ENCODE measurements at regions not wholly inside any gene's neighbourhood (a gene's known extent, or its start where the extent isn't known, plus 50 kb on each side); places are given as distances from the start of the nearest gene placed in this dataset.

DNA sequence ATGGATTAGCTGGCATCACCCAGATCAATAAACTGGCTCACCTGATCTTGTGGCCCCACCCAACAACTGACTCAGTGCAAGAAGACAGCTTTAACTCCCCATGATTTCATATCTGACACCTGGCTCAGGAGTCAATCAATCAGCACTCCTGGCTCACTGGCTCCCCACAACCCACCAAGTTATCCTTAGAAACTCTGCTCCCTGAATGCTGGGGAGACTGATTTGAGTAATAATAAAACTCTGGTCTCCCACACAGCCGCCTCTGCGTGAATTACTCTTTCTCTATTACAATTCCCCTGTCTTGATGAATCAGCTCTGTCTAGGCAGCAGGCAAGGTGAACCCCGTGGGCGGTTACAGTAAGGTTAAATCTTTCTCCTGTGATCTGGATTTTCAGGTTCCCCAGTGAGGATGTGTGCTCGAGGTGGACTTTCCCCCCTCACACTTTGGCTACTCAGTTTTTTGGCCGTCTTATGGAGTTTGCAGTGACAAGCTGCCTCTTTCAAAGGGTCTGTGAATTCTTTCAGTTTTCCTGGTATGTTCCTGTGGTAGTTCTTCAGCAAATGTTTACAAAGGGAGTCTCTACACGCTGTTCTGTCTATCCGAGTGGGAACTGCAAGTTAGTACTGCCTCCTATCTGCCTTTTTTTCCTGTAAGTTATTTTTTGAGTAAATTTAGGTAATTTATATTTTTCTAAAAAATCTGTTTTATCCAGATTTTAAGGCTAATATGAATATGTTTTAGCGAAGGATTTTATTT is 500.2 kb upstream of the NUDT12 start:
- WGBS (ENCODE audit: extremely low coverage, insufficient coverage, low lambda C conversion rate): no CpG with 5 or more reads among the region's 9 CpGs
- Histone ChIP-seq H3K23ac (ENCODE audit: low read length) (no peak overlapping the region), H2AK5ac (ENCODE audit: low read length) (no peak overlapping the region), H2BK5ac (ENCODE audit: low read length) (no peak overlapping the region), H2BK15ac (replicated peaks; ENCODE audit: low read depth) (no peak overlapping the region), H3K18ac (ENCODE audit: low read length) (peak overlapping the region; percentile 3), H3K56ac (ENCODE audit: low read length) (peak overlapping the region; percentile 5), H4K5ac (ENCODE audit: low read length) (no peak overlapping the region), H2BK120ac (ENCODE audit: low read depth, low read length) (no peak overlapping the region), H3K79me2 (ENCODE audit: control insufficient read depth, insufficient read depth, low read length) (no peaks in the 10 kb centered on the region), H3K4me2 (ENCODE audit: low read length) (no peak overlapping the region), H3K4me1 (ENCODE audit: control insufficient read depth, low read depth, low read length) (no peaks in the 10 kb centered on the region), H3K79me1 (ENCODE audit: low read length) (no peaks in the 10 kb centered on the region), H3K27ac (ENCODE audit: low read depth, low read length) (no peak overlapping the region), H3K36me3 (ENCODE audit: control insufficient read depth, insufficient read depth, low read length) (no peaks in the 10 kb centered on the region), H3K4me3 (ENCODE audit: low read length) (no peak overlapping the region), H4K8ac (ENCODE audit: low read depth, low read length) (no peak overlapping the region), H3K27me3 (ENCODE audit: insufficient read depth, low read length, poor library complexity) (no peaks in the 10 kb centered on the region), H3K4ac (ENCODE audit: low read depth, low read length) (peak overlapping the region; percentile 59), H3K9ac (ENCODE audit: low read length) (no peak overlapping the region)
- no peak for DNase-seq

DNA sequence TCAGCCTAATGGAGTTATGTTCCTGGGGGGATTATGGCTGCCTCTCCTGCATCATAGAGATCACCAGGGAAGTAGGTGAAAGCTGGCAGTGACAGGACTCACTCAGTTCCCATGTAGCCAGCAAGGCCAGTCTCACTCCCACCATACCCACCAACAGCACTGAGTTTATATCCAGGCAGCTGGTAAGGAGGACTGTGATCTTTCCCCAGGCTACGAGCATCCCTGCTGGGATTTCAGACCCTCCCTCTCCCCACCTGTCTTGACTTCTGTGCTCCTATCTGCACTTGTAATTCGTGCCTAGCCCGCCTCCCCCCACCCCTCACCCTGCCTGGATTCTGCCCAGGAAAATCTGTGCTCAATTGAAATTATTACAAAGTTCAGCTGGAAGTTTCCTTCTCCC is 499.1 kb upstream of the NUDT12 start:
- Histone ChIP-seq H3K18ac (ENCODE audit: low read length) (no peak overlapping the region), H4K5ac (ENCODE audit: low read length) (no peak overlapping the region), H3K27ac (ENCODE audit: low read depth, low read length) (no peak overlapping the region), H3K4me3 (ENCODE audit: low read length) (no peak overlapping the region), H3K9ac (ENCODE audit: low read length) (no peak overlapping the region), H3K36me3 (ENCODE audit: control insufficient read depth, insufficient read depth, low read length) (no peaks in the 10 kb centered on the region), H3K4me2 (ENCODE audit: low read length) (no peak overlapping the region), H3K4ac (ENCODE audit: low read depth, low read length) (no peak overlapping the region), H2BK5ac (ENCODE audit: low read length) (no peak overlapping the region), H3K56ac (ENCODE audit: low read length) (no peak overlapping the region), H2BK120ac (ENCODE audit: low read depth, low read length) (no peak overlapping the region), H4K8ac (ENCODE audit: low read depth, low read length) (no peak overlapping the region), H3K79me1 (ENCODE audit: low read length) (no peaks in the 10 kb centered on the region), H3K27me3 (ENCODE audit: insufficient read depth, low read length, poor library complexity) (no peaks in the 10 kb centered on the region), H2AK5ac (ENCODE audit: low read length) (no peak overlapping the region), H3K79me2 (ENCODE audit: control insufficient read depth, insufficient read depth, low read length) (no peaks in the 10 kb centered on the region), H3K23ac (ENCODE audit: low read length) (no peak overlapping the region), H2BK15ac (replicated peaks; ENCODE audit: low read depth) (no peak overlapping the region), H3K4me1 (ENCODE audit: control insufficient read depth, low read depth, low read length) (no peaks in the 10 kb centered on the region)
- WGBS (ENCODE audit: extremely low coverage, insufficient coverage, low lambda C conversion rate): no CpG with 5 or more reads among the region's 3 CpGs
- no peak for DNase-seq

GRCh38 chr5:104053353-104053649 is 490.7 kb upstream of the NUDT12 start:
- Histone ChIP-seq H3K4me2 (ENCODE audit: low read length) (no peak overlapping the region), H3K23ac (ENCODE audit: low read length) (no peak overlapping the region), H4K8ac (ENCODE audit: low read depth, low read length) (no peak overlapping the region), H3K56ac (ENCODE audit: low read length) (no peak overlapping the region), H3K27ac (ENCODE audit: low read depth, low read length) (no peak overlapping the region), H3K79me2 (ENCODE audit: control insufficient read depth, insufficient read depth, low read length) (no peaks in the 10 kb centered on the region), H3K18ac (ENCODE audit: low read length) (no peak overlapping the region), H3K27me3 (ENCODE audit: insufficient read depth, low read length, poor library complexity) (no peaks in the 10 kb centered on the region), H4K5ac (ENCODE audit: low read length) (no peak overlapping the region), H3K79me1 (ENCODE audit: low read length) (no peaks in the 10 kb centered on the region), H2AK5ac (ENCODE audit: low read length) (no peak overlapping the region), H3K4ac (ENCODE audit: low read depth, low read length) (no peak overlapping the region), H2BK15ac (replicated peaks; ENCODE audit: low read depth) (no peak overlapping the region), H2BK5ac (ENCODE audit: low read length) (no peak overlapping the region), H3K9ac (ENCODE audit: low read length) (no peak overlapping the region), H3K36me3 (ENCODE audit: control insufficient read depth, insufficient read depth, low read length) (no peaks in the 10 kb centered on the region), H3K4me1 (ENCODE audit: control insufficient read depth, low read depth, low read length) (no peaks in the 10 kb centered on the region), H2BK120ac (ENCODE audit: low read depth, low read length) (no peak overlapping the region), H3K4me3 (ENCODE audit: low read length) (no peak overlapping the region)
- no peak for DNase-seq
- WGBS (ENCODE audit: extremely low coverage, insufficient coverage, low lambda C conversion rate): no CpG with 5 or more reads among the region's 2 CpGs

GRCh38 chr5:104052558-104053352 is 490.2 kb upstream of the NUDT12 start:
- Histone ChIP-seq H2BK15ac (replicated peaks; ENCODE audit: low read depth) (no peak overlapping the region), H3K79me1 (ENCODE audit: low read length) (no peaks in the 10 kb centered on the region), H4K5ac (ENCODE audit: low read length) (no peak overlapping the region), H3K27ac (ENCODE audit: low read depth, low read length) (no peak overlapping the region), H3K4me2 (ENCODE audit: low read length) (no peak overlapping the region), H3K36me3 (ENCODE audit: control insufficient read depth, insufficient read depth, low read length) (no peaks in the 10 kb centered on the region), H3K27me3 (ENCODE audit: insufficient read depth, low read length, poor library complexity) (no peaks in the 10 kb centered on the region), H2BK5ac (ENCODE audit: low read length) (no peak overlapping the region), H3K4me1 (ENCODE audit: control insufficient read depth, low read depth, low read length) (no peaks in the 10 kb centered on the region), H3K79me2 (ENCODE audit: control insufficient read depth, insufficient read depth, low read length) (no peaks in the 10 kb centered on the region), H3K23ac (ENCODE audit: low read length) (no peak overlapping the region), H4K8ac (ENCODE audit: low read depth, low read length) (no peak overlapping the region), H2BK120ac (ENCODE audit: low read depth, low read length) (no peak overlapping the region), H3K4me3 (ENCODE audit: low read length) (no peak overlapping the region), H2AK5ac (ENCODE audit: low read length) (no peak overlapping the region), H3K9ac (ENCODE audit: low read length) (no peak overlapping the region), H3K4ac (ENCODE audit: low read depth, low read length) (no peak overlapping the region), H3K56ac (ENCODE audit: low read length) (no peak overlapping the region), H3K18ac (ENCODE audit: low read length) (no peak overlapping the region)
- WGBS (ENCODE audit: extremely low coverage, insufficient coverage, low lambda C conversion rate): no CpG with 5 or more reads among the region's 7 CpGs
- no peak for DNase-seq

DNA sequence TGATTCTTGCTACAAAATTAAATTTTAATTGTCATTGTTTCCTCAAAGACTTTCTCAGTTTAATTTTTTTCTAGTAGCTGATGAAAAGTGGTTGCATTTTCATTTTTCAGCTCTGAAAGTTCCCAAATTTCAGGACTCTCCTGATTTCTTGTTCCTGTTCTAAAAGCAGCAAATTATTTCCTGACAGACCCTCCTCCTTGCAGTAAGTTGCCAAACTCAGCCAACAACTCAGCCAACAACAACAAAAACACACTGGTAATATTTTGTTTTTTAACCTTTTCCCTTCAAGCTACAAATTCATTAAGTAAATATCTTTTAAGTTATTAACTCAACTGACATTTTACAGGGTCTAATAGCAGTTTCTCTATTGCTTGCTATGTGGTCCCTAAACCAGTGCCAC is 487.8 kb upstream of the NUDT12 start:
- no peak overlapping the region for H4K5ac ChIP-seq (ENCODE audit: low read length)
- no peak overlapping the region for H3K4me2 ChIP-seq (ENCODE audit: low read length)
- H2BK15ac ChIP-seq (replicated peaks; ENCODE audit: low read depth): no peak overlapping the region
- no peak overlapping the region for H3K27ac ChIP-seq (ENCODE audit: low read depth, low read length)
- no peak overlapping the region for H3K4me3 ChIP-seq (ENCODE audit: low read length)
- no peak for DNase-seq
- no peak overlapping the region for H3K18ac ChIP-seq (ENCODE audit: low read length)
- H2AK5ac ChIP-seq (ENCODE audit: low read length): no peak overlapping the region
- H2BK120ac ChIP-seq (ENCODE audit: low read depth, low read length): no peak overlapping the region
- no peaks in the 10 kb centered on the region for H3K36me3 ChIP-seq (ENCODE audit: control insufficient read depth, insufficient read depth, low read length)
- no peak overlapping the region for H4K8ac ChIP-seq (ENCODE audit: low read depth, low read length)
- no peak overlapping the region for H2BK5ac ChIP-seq (ENCODE audit: low read length)
- H3K56ac ChIP-seq (ENCODE audit: low read length): no peak overlapping the region
- H3K4ac ChIP-seq (ENCODE audit: low read depth, low read length): no peak overlapping the region
- H3K9ac ChIP-seq (ENCODE audit: low read length): no peak overlapping the region
- H3K23ac ChIP-seq (ENCODE audit: low read length): no peak overlapping the region
- no peaks in the 10 kb centered on the region for H3K4me1 ChIP-seq (ENCODE audit: control insufficient read depth, low read depth, low read length)
- H3K79me1 ChIP-seq (ENCODE audit: low read length): no peaks in the 10 kb centered on the region
- no peaks in the 10 kb centered on the region for H3K79me2 ChIP-seq (ENCODE audit: control insufficient read depth, insufficient read depth, low read length)
- H3K27me3 ChIP-seq (ENCODE audit: insufficient read depth, low read length, poor library complexity): no peaks in the 10 kb centered on the region

DNA sequence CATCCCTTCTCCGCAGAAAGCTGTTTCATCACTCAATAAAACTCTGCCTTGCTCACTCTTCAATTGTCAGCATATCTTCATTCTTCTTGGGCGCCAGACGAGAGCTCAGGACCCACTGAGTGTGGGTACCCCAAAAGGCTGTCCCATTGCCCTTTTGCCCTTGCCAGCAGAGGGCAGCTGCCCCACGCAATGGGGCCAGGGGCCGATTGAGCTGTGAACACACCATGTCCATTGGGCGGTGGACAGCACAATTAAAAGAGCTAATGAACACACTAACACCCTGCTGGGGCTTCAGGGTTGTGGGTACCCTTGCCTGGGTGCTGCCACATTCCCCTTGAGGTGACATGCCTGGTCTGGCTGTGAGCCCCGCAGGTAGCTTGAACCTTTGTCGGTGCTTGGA is 487.2 kb upstream of the NUDT12 start:
- Histone ChIP-seq H3K23ac (ENCODE audit: low read length) (no peak overlapping the region), H3K9ac (ENCODE audit: low read length) (no peak overlapping the region), H2BK5ac (ENCODE audit: low read length) (no peak overlapping the region), H3K4me2 (ENCODE audit: low read length) (no peak overlapping the region), H2AK5ac (ENCODE audit: low read length) (no peak overlapping the region), H3K79me1 (ENCODE audit: low read length) (no peaks in the 10 kb centered on the region), H3K4ac (ENCODE audit: low read depth, low read length) (no peak overlapping the region), H3K27me3 (ENCODE audit: insufficient read depth, low read length, poor library complexity) (no peaks in the 10 kb centered on the region), H3K56ac (ENCODE audit: low read length) (no peak overlapping the region), H3K36me3 (ENCODE audit: control insufficient read depth, insufficient read depth, low read length) (no peaks in the 10 kb centered on the region), H4K5ac (ENCODE audit: low read length) (no peak overlapping the region), H2BK120ac (ENCODE audit: low read depth, low read length) (no peak overlapping the region), H3K79me2 (ENCODE audit: control insufficient read depth, insufficient read depth, low read length) (no peaks in the 10 kb centered on the region), H4K8ac (ENCODE audit: low read depth, low read length) (no peak overlapping the region), H3K4me3 (ENCODE audit: low read length) (no peak overlapping the region), H3K27ac (ENCODE audit: low read depth, low read length) (no peak overlapping the region), H2BK15ac (replicated peaks; ENCODE audit: low read depth) (no peak overlapping the region), H3K18ac (ENCODE audit: low read length) (no peak overlapping the region), H3K4me1 (ENCODE audit: control insufficient read depth, low read depth, low read length) (no peaks in the 10 kb centered on the region)
- no peak for DNase-seq
- no CpG with 5 or more reads among the region's 8 CpGs for WGBS (ENCODE audit: extremely low coverage, insufficient coverage, low lambda C conversion rate)
